Spleen (tissue), 7 donors: ENCODE measurements at regions not wholly inside any gene's neighbourhood (a gene's known extent, or its start where the extent isn't known, plus 50 kb on each side); places are given as distances from the start of the nearest gene placed in this dataset.

Experiments used
- CTCF ChIP-seq, 11 experiments: fragments of 200-600 bp in 7 of 11; fragments of 450-650 bp in 4 of 11; sonication (generic) in 4 of 11; IDR thresholded peaks in 8 of 11; conservative IDR thresholded peaks in 3 of 11; 1 replicate in 7 of 11; 2 replicates in 4 of 11; pipeline versions ENCODE4 v1.4.0 to v1.8.0; 2016 to 2021; ENCODE audit warnings: antibody characterized with exemption in 11 of 11, inconsistent platforms in 4 of 11, mild to moderate bottlenecking in 1 of 11
- POLR2A ChIP-seq, 3 donors: fragments of 450-650 bp; IDR thresholded peaks; one replicate each; pipeline ENCODE4 v1.5.1; 2017; ENCODE audit warnings: antibody characterized with exemption in 3 of 3, mild to moderate bottlenecking in 1 of 3
- donor health status: DM: no; HTN: no; CAD: no; lungs with moderate emphysema.
- donor health status: DM: no; HTN: no; CAD: no.
- donor health status: DM: no; HTN: no; CAD: no.

- TF ChIP-seq POLR2A (IDR thresholded peaks at IDR 0.05) (no peak), CTCF (IDR thresholded peaks at IDR 0.05 in 8 of 11, conservative IDR thresholded peaks at IDR 0.05 in 3 of 11) (no peak)
Observed at GRCh38 chr5:97400537-97400936, 217.5 kb upstream of the RIOK2 start.
